IMR-90 (cell line): ENCODE measurements at regions not wholly inside any gene's neighbourhood (a gene's known extent, or its start where the extent isn't known, plus 50 kb on each side); places are given as distances from the start of the nearest gene placed in this dataset.

Experiments used
- ATAC-seq: fragments of 200-7000 bp; cut with Tn5 transposase; 2 replicates; pipeline ENCODE4 v1.9.1; 2020; ENCODE audit warnings: low read depth, mild to moderate bottlenecking, moderate library complexity
- BruUV-seq: library from RNA; stranded (reverse); fragments of 400-500 nt; replicated peaks from 2 replicates; lab custom pipeline; 2021; lab: Mats Ljungman, UMichigan
- CTCF ChIA-PET: fragments of 300-600 bp; formaldehyde crosslinking; extraction: SDS; loops from one replicate; lab custom pipeline; 2021; ENCODE audit warnings: antibody characterized with exemption; lab: Yijun Ruan, JAX
- POLR2A ChIA-PET: fragments of 300-600 bp; sonication (Branson Sonifier 250); formaldehyde crosslinking; loops from one replicate; lab custom pipeline; 2022; ENCODE audit warnings: antibody characterized with exemption; ENCODE audit not compliant: unreplicated experiment; lab: Charles Lee
- DNase-seq: peaks from one replicate; pipeline ENCODE4 v3.0.0; 2013
- H2AFZ ChIP-seq: replicated peaks from 2 replicates; pipeline ENCODE3; 2013; ENCODE audit warnings: low read length, mild to moderate bottlenecking; ENCODE audit not compliant: poor library complexity
- H2AK5ac ChIP-seq: 2 replicates; pipeline ENCODE4 v1.6.1; 2013; ENCODE audit warnings: low read depth, low read length, inconsistent platforms
- H2AK9ac ChIP-seq: replicated peaks from 2 replicates; pipeline ENCODE3; 2013; ENCODE audit warnings: mild to moderate bottlenecking, low read depth, low read length, moderate library complexity; ENCODE audit not compliant: poor library complexity
- H2BK120ac ChIP-seq: 2 replicates; pipeline ENCODE4 v1.6.1; 2013; ENCODE audit warnings: low read depth, low read length, inconsistent platforms
- H2BK15ac ChIP-seq: 3 replicates; pipeline ENCODE4 v1.6.1; 2013; ENCODE audit warnings: low read depth, low read length, inconsistent platforms
- H2BK20ac ChIP-seq: 2 replicates; pipeline ENCODE4 v1.6.1; 2013; ENCODE audit warnings: low read depth, mild to moderate bottlenecking, inconsistent platforms, low read length, moderate library complexity
- H2BK5ac ChIP-seq: 2 replicates; pipeline ENCODE4 v1.6.1; 2013; ENCODE audit warnings: mild to moderate bottlenecking, low read depth, low read length, inconsistent platforms; ENCODE audit not compliant: poor library complexity, severe bottlenecking
- H3K14ac ChIP-seq: replicated peaks from 2 replicates; pipeline ENCODE4 v1.6.1; 2013; ENCODE audit warnings: low read depth, low read length, inconsistent platforms
- H3K18ac ChIP-seq: 2 replicates; pipeline ENCODE4 v1.6.1; 2013; ENCODE audit warnings: low read depth, low read length, control low read depth
- H3K23ac ChIP-seq: 2 replicates; pipeline ENCODE4 v1.6.1; 2013; ENCODE audit warnings: low read depth, low read length, inconsistent platforms
- H3K27ac ChIP-seq: 2 replicates; pipeline ENCODE4 v1.5.1; 2013; ENCODE audit warnings: mild to moderate bottlenecking, control low read depth, low read length; ENCODE audit not compliant: insufficient read depth
- H3K27me3 ChIP-seq: 2 replicates; pipeline ENCODE4 v1.6.1; 2013; ENCODE audit warnings: low read length; ENCODE audit not compliant: control insufficient read depth, insufficient read depth
- H3K36me3 ChIP-seq: 2 replicates; pipeline ENCODE4 v1.6.1; 2013; ENCODE audit warnings: low read length, mixed read lengths; ENCODE audit not compliant: control insufficient read depth, insufficient read depth
- H3K4ac ChIP-seq: 2 replicates; pipeline ENCODE4 v1.6.1; 2013; ENCODE audit warnings: low read depth, low read length, inconsistent platforms
- H3K4me1 ChIP-seq: 2 replicates; pipeline ENCODE4 v1.6.1; 2013; ENCODE audit warnings: low read length, mixed read lengths; ENCODE audit not compliant: control insufficient read depth, insufficient read depth
- H3K4me2 ChIP-seq: 2 replicates; pipeline ENCODE4 v1.6.1; 2013; ENCODE audit warnings: low read depth, mild to moderate bottlenecking, control low read depth, low read length, moderate library complexity
- H3K4me3 ChIP-seq: 2 replicates; pipeline ENCODE4 v1.5.1; 2013; ENCODE audit warnings: low read depth, mild to moderate bottlenecking, control low read depth, low read length, moderate library complexity; ENCODE audit not compliant: insufficient read depth
- H3K56ac ChIP-seq: 2 replicates; pipeline ENCODE4 v1.6.1; 2013; ENCODE audit warnings: low read length, inconsistent platforms; ENCODE audit not compliant: insufficient read depth; ENCODE audit errors: extremely low read depth
- H3K79me1 ChIP-seq, 2 experiments: 2 replicates each; pipeline ENCODE4 v1.6.1; 2013; ENCODE audit warnings: low read length in 2 of 2, inconsistent platforms in 1 of 2, low read depth in 1 of 2
- H3K9ac ChIP-seq: 2 replicates; pipeline ENCODE4 v1.6.1; 2013; ENCODE audit warnings: low read depth, low read length, control low read depth
- H3K9me1 ChIP-seq: 2 replicates; pipeline ENCODE4 v1.6.1; 2013; ENCODE audit warnings: low read length, inconsistent platforms; ENCODE audit not compliant: insufficient read depth
- H3K9me3 ChIP-seq: 2 replicates; pipeline ENCODE4 v1.6.1; 2013; ENCODE audit warnings: low read length; ENCODE audit not compliant: control insufficient read depth, insufficient read depth
- H4K20me1 ChIP-seq: 2 replicates; pipeline ENCODE4 v1.6.1; 2013; ENCODE audit warnings: low read length, inconsistent platforms; ENCODE audit not compliant: insufficient read depth
- H4K5ac ChIP-seq: 2 replicates; pipeline ENCODE4 v1.6.1; 2013; ENCODE audit warnings: mild to moderate bottlenecking, low read depth, low read length, control low read depth
- H4K8ac ChIP-seq, 2 experiments: 2 replicates each; pipeline ENCODE4 v1.6.1; 2013; ENCODE audit warnings: low read depth in 2 of 2, low read length in 2 of 2, control low read depth in 1 of 2, inconsistent platforms in 1 of 2
- H4K91ac ChIP-seq: 2 replicates; pipeline ENCODE4 v1.6.1; 2013; ENCODE audit warnings: low read depth, low read length, inconsistent platforms; ENCODE audit not compliant: insufficient read depth
- CEBPB ChIP-seq: IDR thresholded peaks from 2 replicates; pipeline ENCODE4 v1.6.1; 2012; ENCODE audit warnings: low read depth, low read length, improper control_type of control experiment
- POLR2A ChIP-seq: IDR thresholded peaks from 2 replicates; pipeline ENCODE4 v1.6.1; 2012; ENCODE audit warnings: mild to moderate bottlenecking, low read depth, low read length
- RAD21 ChIP-seq: IDR thresholded peaks from 2 replicates; pipeline ENCODE4 v1.6.1; 2012; ENCODE audit warnings: low read length, improper control_type of control experiment
- RFX5 ChIP-seq: IDR thresholded peaks from 2 replicates; pipeline ENCODE4 v1.8.0; 2012; ENCODE audit warnings: low read depth, mild to moderate bottlenecking, low read length, moderate library complexity
- WGBS, 2 experiments: methylation state at CpG; one replicate each; pipeline versions ENCODE4 v1.1.5 to v1.1.7; 2013; ENCODE audit warnings: missing lambda C conversion rate in 2 of 2; ENCODE audit not compliant: insufficient read length in 1 of 2; ENCODE audit errors: extremely low coverage in 2 of 2; 5-methylcytosine and 5-hydroxymethylcytosine counted together
- dilution Hi-C: fragments of 300-500 bp; cut with HindIII; formaldehyde crosslinking; loops from one replicate; pipeline ENCODE4 v1.14.3; 2018; ENCODE audit warnings: low sequenced_read_pairs; ENCODE audit not compliant: unreplicated experiment
- in situ Hi-C: fragments of 300-500 bp; cut with MboI; formaldehyde crosslinking; loops from 3 replicates; pipeline ENCODE4 v1.14.3; 2019; ENCODE audit warnings: low sequenced_read_pairs, inconsistent platforms, mixed read lengths
- intact Hi-C: fragments of 100-400 bp; cut with micrococcal nuclease; formaldehyde crosslinking; loops from 2 replicates; pipeline ENCODE4 v1.10.0; 2022

- H3K23ac ChIP-seq, result no peak overlapping the region
- POLR2A ChIA-PET, result no interaction called here
- H4K5ac ChIP-seq, result no peak overlapping the region
- H2BK120ac ChIP-seq, result no peak overlapping the region
- H2AK9ac ChIP-seq, result no peak overlapping the region
- H3K56ac ChIP-seq, result no peak overlapping the region
- no peak overlapping the region for H3K9ac ChIP-seq
- no peak overlapping the region for H3K14ac ChIP-seq
- H2BK15ac ChIP-seq, result no peak overlapping the region
- no peak overlapping the region for H4K91ac ChIP-seq
- CTCF ChIA-PET, result no interaction called here
- no peak overlapping the region for H3K4me2 ChIP-seq
- H3K4ac ChIP-seq, result no peak overlapping the region
- in situ Hi-C loops, result no loop called here
- H3K27me3 ChIP-seq, result no peaks in the 10 kb centered on the region; the same call in 1 of the 2 replicates
- no peaks in the 10 kb centered on the region; the same call in 1 of the 2 replicates for H3K9me3 ChIP-seq
- H3K9me1 ChIP-seq, result no peaks in the 10 kb centered on the region
- no peak overlapping the region for H2BK20ac ChIP-seq
- no peak overlapping the region for H2AK5ac ChIP-seq
- TF ChIP-seq CEBPB (no peak), POLR2A (no peak), RFX5 (no peak), RAD21 (no peak)
- no peak for ATAC-seq
- BruUV-seq, result no TSS peak
- H3K4me3 ChIP-seq, result no peak overlapping the region
- H3K18ac ChIP-seq, result no peak overlapping the region
- DNase-seq, result no peak
- H3K4me1 ChIP-seq, result no peaks in the 10 kb centered on the region
- H3K27ac ChIP-seq, result no peak overlapping the region
- H4K8ac ChIP-seq, result no peak overlapping the region
- H2AFZ ChIP-seq, result no peak overlapping the region
- WGBS, 2 experiments, result no CpG with 5 or more reads among the region's 5 CpGs
- H3K79me1 ChIP-seq, result no peaks in the 10 kb centered on the region
- no peaks in the 10 kb centered on the region for H3K36me3 ChIP-seq
- H4K20me1 ChIP-seq, result no peaks in the 10 kb centered on the region
- intact Hi-C loops, result no loop called here
- dilution Hi-C loops, result no loop called here
- no peak overlapping the region for H2BK5ac ChIP-seq
These were observed 86.9 kb upstream of the FAM136A start for GRCh38 chr2:70388813-70389212.
